ENCODE measurements at regions not wholly inside any gene's neighbourhood (a gene's known extent, or its start where the extent isn't known, plus 50 kb on each side); places are given as distances from the start of the nearest gene placed in this dataset.

GRCh38 chr2:5915881-5916310, 223.7 kb downstream of the SOX11 start:
- no peak for DNase-seq (ENCODE audit: low read depth)

GRCh38 chr2:5921081-5921642, 229.0 kb downstream of the SOX11 start:
- DNase-seq (ENCODE audit: low read depth): no peak

GRCh38 chr2:5923957-5924945, 232.1 kb downstream of the SOX11 start:
- no peak for DNase-seq (ENCODE audit: low read depth)

GRCh38 chr2:5925604-5926003, 233.4 kb downstream of the SOX11 start:
- DNase-seq (ENCODE audit: low read depth): no peak

- no peak for DNase-seq (ENCODE audit: low read depth)
These were observed 234.8 kb downstream of the SOX11 start for GRCh38 chr2:5926871-5927512.

GRCh38 chr2:5932556-5933469, 240.6 kb downstream of the SOX11 start:
- no peak for DNase-seq (ENCODE audit: low read depth)

GRCh38 chr2:5933669-5934068, 241.5 kb downstream of the SOX11 start:
- no peak for DNase-seq (ENCODE audit: low read depth)

- no peak for DNase-seq (ENCODE audit: low read depth)
These were observed 245.1 kb downstream of the SOX11 start for GRCh38 chr2:5937321-5937720.

- no peak for DNase-seq (ENCODE audit: low read depth)
These were observed 245.8 kb downstream of the SOX11 start for GRCh38 chr2:5937851-5938565.

- no peak for DNase-seq (ENCODE audit: low read depth)
These were observed 246.3 kb downstream of the SOX11 start for GRCh38 chr2:5938566-5938896.

- no peak for DNase-seq (ENCODE audit: low read depth)
These were observed 247.4 kb downstream of the SOX11 start for GRCh38 chr2:5939553-5939952.

- DNase-seq (ENCODE audit: low read depth): no peak
These were observed 248.7 kb downstream of the SOX11 start for GRCh38 chr2:5940596-5941535.

GRCh38 chr2:5942204-5942603, 250.0 kb downstream of the SOX11 start:
- no peak for DNase-seq (ENCODE audit: low read depth)

- no peak for DNase-seq (ENCODE audit: low read depth)
These were observed 253.6 kb downstream of the SOX11 start for GRCh38 chr2:5945742-5946141.

GRCh38 chr2:5946225-5947115, 254.3 kb downstream of the SOX11 start:
- no peak for DNase-seq (ENCODE audit: low read depth)

- DNase-seq (ENCODE audit: low read depth): no peak
These were observed 258.6 kb downstream of the SOX11 start for GRCh38 chr2:5950736-5951135.

GRCh38 chr2:5951471-5951870, 259.3 kb downstream of the SOX11 start:
- DNase-seq (ENCODE audit: low read depth): no peak

- DNase-seq (ENCODE audit: low read depth): no peak
These were observed 261.3 kb downstream of the SOX11 start for GRCh38 chr2:5953525-5953924.

GRCh38 chr2:5954509-5954908, 262.3 kb downstream of the SOX11 start:
- DNase-seq (ENCODE audit: low read depth): no peak

All from activated T-helper 1 cell treated with Interleukin-2 at 50 U/mL for 16 hours (primary cell).